Panc1 (cell line): ENCODE measurements at regions not wholly inside any gene's neighbourhood (a gene's known extent, or its start where the extent isn't known, plus 50 kb on each side); places are given as distances from the start of the nearest gene placed in this dataset.

ENCODE experiments used
- ATAC-seq: fragments of 200-7000 bp; cut with Tn5 transposase; 2 replicates; pipeline ENCODE4 v1.9.1; 2020; ENCODE audit warnings: mild to moderate bottlenecking, moderate library complexity
- BruUV-seq: library from RNA; stranded (reverse); fragments of 400-500 nt; replicated peaks from 2 replicates; lab custom pipeline; 2021; lab: Mats Ljungman, UMichigan
- CTCF ChIA-PET: fragments of 300-600 bp; sonication (Branson Sonifier 250); formaldehyde crosslinking; loops from one replicate; lab custom pipeline; 2022; ENCODE audit warnings: antibody characterized with exemption; lab: Charles Lee
- POLR2A ChIA-PET: fragments of 300-600 bp; sonication (Branson Sonifier 250); formaldehyde crosslinking; loops from one replicate; lab custom pipeline; 2022; ENCODE audit warnings: antibody characterized with exemption; lab: Charles Lee
- DNase-seq: peaks from one replicate; pipeline ENCODE4 v3.0.0-alpha.2; 2010; ENCODE audit warnings: low read depth, low spot score
- H3K27ac ChIP-seq: 2 replicates; pipeline ENCODE4 v1.5.1; 2011; ENCODE audit warnings: mild to moderate bottlenecking, low read length, inconsistent platforms
- H3K27me3 ChIP-seq: fragments of 200-500 bp; sonication (Bioruptor generic); 2 replicates; pipeline ENCODE4 v1.6.0; 2014; ENCODE audit warnings: low read length, inconsistent platforms; ENCODE audit not compliant: control insufficient read depth, insufficient read depth
- H3K36me3 ChIP-seq: fragments of 200-500 bp; sonication (Bioruptor generic); 2 replicates; pipeline ENCODE4 v1.5.1; 2014; ENCODE audit warnings: inconsistent platforms, mild to moderate bottlenecking, low read length, moderate library complexity; ENCODE audit not compliant: control insufficient read depth, insufficient read depth
- H3K4me1 ChIP-seq: 2 replicates; pipeline ENCODE4 v1.5.1; 2011; ENCODE audit warnings: inconsistent platforms, mild to moderate bottlenecking, low read length, moderate library complexity; ENCODE audit not compliant: control insufficient read depth, insufficient read depth
- H3K4me3 ChIP-seq, 2 experiments: 2 replicates each; pipeline ENCODE4 v1.5.1; 2011 to 2012; ENCODE audit warnings: low read depth in 2 of 2, low read length in 2 of 2, mild to moderate bottlenecking in 2 of 2, inconsistent platforms in 1 of 2, moderate library complexity in 1 of 2
- H3K9me3 ChIP-seq: fragments of 200-500 bp; sonication (Bioruptor generic); 2 replicates; pipeline ENCODE4 v1.5.1; 2014; ENCODE audit warnings: low read depth, mild to moderate bottlenecking, inconsistent platforms, low read length, moderate library complexity; ENCODE audit not compliant: control insufficient read depth, insufficient read depth
- POLR2AphosphoS5 ChIP-seq: IDR thresholded peaks from 2 replicates; pipeline ENCODE4 v1.6.1; 2012; ENCODE audit warnings: mild to moderate bottlenecking, low read depth, low read length, moderate library complexity
- SIN3A ChIP-seq: IDR thresholded peaks from 2 replicates; pipeline ENCODE4 v1.6.1; 2012; ENCODE audit warnings: low read depth, mild to moderate bottlenecking, low read length, moderate library complexity, borderline replicate concordance; ENCODE audit not compliant: insufficient read depth
- TCF7L2 ChIP-seq: IDR thresholded peaks from 2 replicates; pipeline ENCODE4 v1.6.1; 2011; ENCODE audit warnings: mild to moderate bottlenecking, low read depth, low read length, inconsistent platforms
- in situ Hi-C: cut with HindIII; loops from 2 replicates; pipeline ENCODE4 v1.10.0; 2016; ENCODE audit warnings: low sequenced_read_pairs, low pct_unique_long_range_greater_than_20kb
- intact Hi-C: fragments of 100-400 bp; cut with micrococcal nuclease; formaldehyde crosslinking; loops from one replicate; pipeline ENCODE4 v1.10.0; 2022; ENCODE audit not compliant: unreplicated experiment
- TF ChIP-seq, protein P1 (sequence below): fragments of 450-650 bp; IDR thresholded peaks from 2 replicates; pipeline ENCODE4 v1.5.1; 2017; ENCODE audit warnings: mild to moderate bottlenecking
- TF ChIP-seq, protein P2 (sequence below), 2 experiments: IDR thresholded peaks; 2 replicates each; pipeline ENCODE4 v1.6.1; 2011 to 2012; ENCODE audit warnings: low read depth in 2 of 2, control low read depth in 1 of 2, low read length in 1 of 2, mild to moderate bottlenecking in 1 of 2, moderate library complexity in 1 of 2; ENCODE audit not compliant: insufficient read depth in 1 of 2

DNA sequence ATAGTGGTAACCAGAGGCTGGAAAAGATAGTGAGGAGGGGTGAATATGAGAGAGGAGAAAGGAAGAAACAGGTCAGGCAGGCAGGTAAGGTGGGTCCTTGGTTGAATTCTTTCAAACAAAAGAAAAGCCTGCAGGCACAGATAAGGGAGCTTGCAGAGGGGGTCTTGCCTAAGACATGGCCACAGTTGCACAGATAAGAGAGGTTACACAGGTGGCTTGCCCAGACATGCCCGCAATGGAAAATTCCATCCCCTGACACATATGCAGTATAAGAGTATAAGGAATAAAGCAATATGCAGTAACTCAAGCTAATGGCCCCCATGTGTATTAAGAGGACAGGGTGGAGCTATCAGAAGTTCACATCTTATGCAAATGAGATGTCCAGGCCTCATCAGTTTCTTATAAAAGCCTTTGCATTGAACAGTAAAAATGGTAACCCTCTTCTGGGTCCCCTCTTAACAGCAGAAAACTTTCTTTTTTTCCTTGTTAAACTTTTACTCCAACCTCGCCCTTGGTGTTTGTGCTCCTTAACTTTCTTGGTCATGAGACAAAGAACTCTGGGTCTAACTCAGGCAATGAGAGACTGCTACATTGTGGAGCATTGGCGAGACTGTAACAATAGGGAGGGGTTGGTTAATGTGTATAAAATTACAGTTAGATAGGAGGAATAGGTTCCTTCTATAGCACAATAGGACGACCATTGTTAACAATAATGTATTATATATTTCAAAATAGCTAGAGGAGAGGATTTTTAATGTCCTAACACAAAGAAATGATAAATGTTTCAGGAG is 764.6 kb downstream of the TSN start:
- ChIA-PET CTCF (interaction anchor here (0.5 kb wide), 1 partner anchor 1273 kb away, joined by 3 read pairs; no protein-coding TSS in a partner anchor), POLR2A (interaction anchor here (0.7 kb wide), 1 partner anchor 169 kb away, joined by 3 read pairs; no protein-coding TSS in a partner anchor)
- in situ Hi-C loops (no loop called here), intact Hi-C loops (no loop called here)
- H3K4me1 ChIP-seq = no peaks in the 10 kb centered on the region
- H3K4me3 ChIP-seq = no peak overlapping the region
- H3K36me3 ChIP-seq = no peaks in the 10 kb centered on the region
- BruUV-seq = no TSS peak
- no peak overlapping the region for H3K27ac ChIP-seq
- ATAC-seq = no peak
- TF ChIP-seq, protein P1, sequence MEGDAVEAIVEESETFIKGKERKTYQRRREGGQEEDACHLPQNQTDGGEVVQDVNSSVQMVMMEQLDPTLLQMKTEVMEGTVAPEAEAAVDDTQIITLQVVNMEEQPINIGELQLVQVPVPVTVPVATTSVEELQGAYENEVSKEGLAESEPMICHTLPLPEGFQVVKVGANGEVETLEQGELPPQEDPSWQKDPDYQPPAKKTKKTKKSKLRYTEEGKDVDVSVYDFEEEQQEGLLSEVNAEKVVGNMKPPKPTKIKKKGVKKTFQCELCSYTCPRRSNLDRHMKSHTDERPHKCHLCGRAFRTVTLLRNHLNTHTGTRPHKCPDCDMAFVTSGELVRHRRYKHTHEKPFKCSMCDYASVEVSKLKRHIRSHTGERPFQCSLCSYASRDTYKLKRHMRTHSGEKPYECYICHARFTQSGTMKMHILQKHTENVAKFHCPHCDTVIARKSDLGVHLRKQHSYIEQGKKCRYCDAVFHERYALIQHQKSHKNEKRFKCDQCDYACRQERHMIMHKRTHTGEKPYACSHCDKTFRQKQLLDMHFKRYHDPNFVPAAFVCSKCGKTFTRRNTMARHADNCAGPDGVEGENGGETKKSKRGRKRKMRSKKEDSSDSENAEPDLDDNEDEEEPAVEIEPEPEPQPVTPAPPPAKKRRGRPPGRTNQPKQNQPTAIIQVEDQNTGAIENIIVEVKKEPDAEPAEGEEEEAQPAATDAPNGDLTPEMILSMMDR = no peak
- no peak for TF ChIP-seq TCF7L2
- no peak for TF ChIP-seq SIN3A
- no peak for TF ChIP-seq POLR2AphosphoS5
- TF ChIP-seq, protein P2, sequence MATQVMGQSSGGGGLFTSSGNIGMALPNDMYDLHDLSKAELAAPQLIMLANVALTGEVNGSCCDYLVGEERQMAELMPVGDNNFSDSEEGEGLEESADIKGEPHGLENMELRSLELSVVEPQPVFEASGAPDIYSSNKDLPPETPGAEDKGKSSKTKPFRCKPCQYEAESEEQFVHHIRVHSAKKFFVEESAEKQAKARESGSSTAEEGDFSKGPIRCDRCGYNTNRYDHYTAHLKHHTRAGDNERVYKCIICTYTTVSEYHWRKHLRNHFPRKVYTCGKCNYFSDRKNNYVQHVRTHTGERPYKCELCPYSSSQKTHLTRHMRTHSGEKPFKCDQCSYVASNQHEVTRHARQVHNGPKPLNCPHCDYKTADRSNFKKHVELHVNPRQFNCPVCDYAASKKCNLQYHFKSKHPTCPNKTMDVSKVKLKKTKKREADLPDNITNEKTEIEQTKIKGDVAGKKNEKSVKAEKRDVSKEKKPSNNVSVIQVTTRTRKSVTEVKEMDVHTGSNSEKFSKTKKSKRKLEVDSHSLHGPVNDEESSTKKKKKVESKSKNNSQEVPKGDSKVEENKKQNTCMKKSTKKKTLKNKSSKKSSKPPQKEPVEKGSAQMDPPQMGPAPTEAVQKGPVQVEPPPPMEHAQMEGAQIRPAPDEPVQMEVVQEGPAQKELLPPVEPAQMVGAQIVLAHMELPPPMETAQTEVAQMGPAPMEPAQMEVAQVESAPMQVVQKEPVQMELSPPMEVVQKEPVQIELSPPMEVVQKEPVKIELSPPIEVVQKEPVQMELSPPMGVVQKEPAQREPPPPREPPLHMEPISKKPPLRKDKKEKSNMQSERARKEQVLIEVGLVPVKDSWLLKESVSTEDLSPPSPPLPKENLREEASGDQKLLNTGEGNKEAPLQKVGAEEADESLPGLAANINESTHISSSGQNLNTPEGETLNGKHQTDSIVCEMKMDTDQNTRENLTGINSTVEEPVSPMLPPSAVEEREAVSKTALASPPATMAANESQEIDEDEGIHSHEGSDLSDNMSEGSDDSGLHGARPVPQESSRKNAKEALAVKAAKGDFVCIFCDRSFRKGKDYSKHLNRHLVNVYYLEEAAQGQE (IDR thresholded peaks at IDR 0.05; ENCODE audit: insufficient read depth in 1 of 2, low read depth in 2 of 2, low read length in 1 of 2) = no peak
- DNase-seq = no peak
- H3K9me3 ChIP-seq = no peaks in the 10 kb centered on the region
- no peaks in the 10 kb centered on the region for H3K27me3 ChIP-seq

DNA sequence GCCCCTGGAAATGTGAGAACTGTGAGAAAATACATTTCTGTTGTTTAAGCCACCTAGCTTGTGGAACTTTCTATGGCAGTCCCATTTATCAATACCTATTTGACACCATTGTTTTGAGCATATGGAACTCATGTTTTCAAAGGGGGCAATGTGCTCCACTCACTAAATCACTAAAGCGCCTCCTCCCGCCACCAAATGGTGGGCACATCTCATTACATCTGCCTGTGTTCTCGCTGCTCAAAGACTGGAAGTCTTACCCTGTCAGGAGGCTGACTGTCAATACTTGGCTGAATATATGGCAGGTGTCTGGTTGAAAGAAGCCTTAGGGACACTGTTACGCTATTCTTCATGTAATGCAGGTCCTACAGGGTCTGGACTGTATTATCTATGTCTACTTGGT is 767.7 kb downstream of the TSN start:
- H3K4me3 ChIP-seq = no peak overlapping the region
- in situ Hi-C loops (no loop called here), intact Hi-C loops (no loop called here)
- BruUV-seq = no TSS peak
- H3K27me3 ChIP-seq = no peaks in the 10 kb centered on the region
- ChIA-PET POLR2A (no interaction called here), CTCF (no interaction called here)
- DNase-seq (no peak), ATAC-seq (no peak)
- H3K4me1 ChIP-seq = no peaks in the 10 kb centered on the region
- H3K36me3 ChIP-seq = no peaks in the 10 kb centered on the region
- H3K27ac ChIP-seq = no peak overlapping the region
- TF ChIP-seq TCF7L2 (no peak), POLR2AphosphoS5 (no peak), SIN3A (no peak)
- TF ChIP-seq, protein P1 = no peak
- TF ChIP-seq, protein P2 (IDR thresholded peaks at IDR 0.05; ENCODE audit: insufficient read depth in 1 of 2, low read depth in 2 of 2, low read length in 1 of 2) = no peak
- no peaks in the 10 kb centered on the region for H3K9me3 ChIP-seq
